ENCODE measurements at regions not wholly inside any gene's neighbourhood (a gene's known extent, or its start where the extent isn't known, plus 50 kb on each side); places are given as distances from the start of the nearest gene placed in this dataset.

- no peaks in the 10 kb centered on the region for H3K27me3 ChIP-seq (ENCODE audit: control insufficient read depth in 4 of 4, insufficient read depth in 4 of 4, low read length in 3 of 4)
- H3K4me3 ChIP-seq (ENCODE audit: low read depth in 1 of 3, low read length in 3 of 3): no peak overlapping the region
- no peaks in the 10 kb centered on the region for H3K36me3 ChIP-seq (ENCODE audit: control insufficient read depth in 4 of 4, insufficient read depth in 3 of 4, low read depth in 1 of 4, low read length in 3 of 4)
- H3K4me1 ChIP-seq (ENCODE audit: control insufficient read depth in 4 of 4, insufficient read depth in 4 of 4, low read length in 3 of 4): peaks cover 0 to 9% (median 2%) of the 10 kb centered on the region in 4 donors
- H3K27ac ChIP-seq (ENCODE audit: low read depth in 1 of 2, low read length in 2 of 2): no peak overlapping the region
- 90% methylated on average over 9 of the region's 9 CpGs for WGBS
- TF ChIP-seq TAF1 (conservative IDR thresholded peaks at IDR 0.05) (no peak), RAD21 (IDR thresholded peaks at IDR 0.05) (no peak), CTCF (IDR thresholded peaks at IDR 0.05; ENCODE audit: low read depth, low read length, missing input control) (no peak), REST (IDR thresholded peaks at IDR 0.05) (no peak), MAX (IDR thresholded peaks at IDR 0.05) (no peak), GABPA (IDR thresholded peaks at IDR 0.05 in 1 of 2, conservative IDR thresholded peaks at IDR 0.05 in 1 of 2) (no peak), EGR1 (IDR thresholded peaks at IDR 0.05; ENCODE audit: low read depth in 2 of 2) (no peak), HNF4G (IDR thresholded peaks at IDR 0.05) (no peak), NR2F2 (IDR thresholded peaks at IDR 0.05) (no peak), FOXA2 (IDR thresholded peaks at IDR 0.05) (no peak)
- TF ChIP-seq, protein P1, sequence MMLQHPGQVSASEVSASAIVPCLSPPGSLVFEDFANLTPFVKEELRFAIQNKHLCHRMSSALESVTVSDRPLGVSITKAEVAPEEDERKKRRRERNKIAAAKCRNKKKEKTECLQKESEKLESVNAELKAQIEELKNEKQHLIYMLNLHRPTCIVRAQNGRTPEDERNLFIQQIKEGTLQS (IDR thresholded peaks at IDR 0.05): no peak
- H3K9ac ChIP-seq (ENCODE audit: low read depth in 1 of 2, low read length in 2 of 2): no peak overlapping the region
- no peaks in the 10 kb centered on the region for H3K9me3 ChIP-seq (ENCODE audit: control insufficient read depth in 4 of 4, low read length in 3 of 4)
- no peak for DNase-seq (ENCODE audit: low spot score)
These were observed 138.2 kb downstream of the NSG2 start for GRCh38 chr5:174183701-174184100.

DNA sequence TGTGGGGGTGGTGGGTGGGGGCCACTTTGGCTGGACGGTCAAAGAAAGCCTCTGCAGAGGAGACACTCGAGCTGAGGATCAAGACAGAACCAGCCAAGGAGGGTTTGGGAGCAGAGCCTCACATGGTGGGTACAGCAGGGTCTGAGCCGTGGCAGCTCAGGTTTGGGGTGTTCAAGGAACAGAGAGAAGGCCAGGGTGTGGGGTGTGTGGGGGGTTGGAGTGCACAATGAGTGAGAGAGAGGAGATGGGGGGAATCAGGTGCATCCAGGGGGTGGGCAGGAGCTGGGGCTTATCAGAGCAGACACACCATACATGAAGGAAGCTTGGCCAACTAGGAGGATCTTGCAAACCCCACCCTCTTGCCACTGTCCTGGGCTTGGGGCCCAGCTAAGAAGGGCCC is 140.0 kb downstream of the NSG2 start:
- H3K36me3 ChIP-seq (ENCODE audit: control insufficient read depth in 4 of 4, insufficient read depth in 3 of 4, low read depth in 1 of 4, low read length in 3 of 4): no peaks in the 10 kb centered on the region
- H3K4me3 ChIP-seq (ENCODE audit: low read depth in 1 of 3, low read length in 3 of 3): no peak overlapping the region
- DNase-seq (ENCODE audit: low spot score): no peak
- H3K4me1 ChIP-seq (ENCODE audit: control insufficient read depth in 4 of 4, insufficient read depth in 4 of 4, low read length in 3 of 4): peaks cover 5 to 25% (median 19%) of the 10 kb centered on the region in 4 donors
- H3K9ac ChIP-seq (ENCODE audit: low read depth in 1 of 2, low read length in 2 of 2): no peak overlapping the region
- no peak overlapping the region for H3K27ac ChIP-seq (ENCODE audit: low read depth in 1 of 2, low read length in 2 of 2)
- WGBS: 93% methylated on average over 3 of the region's 3 CpGs
- no peaks in the 10 kb centered on the region for H3K9me3 ChIP-seq (ENCODE audit: control insufficient read depth in 4 of 4, low read length in 3 of 4)
- no peak for TF ChIP-seq EGR1 (IDR thresholded peaks at IDR 0.05; ENCODE audit: low read depth in 2 of 2)
- TF ChIP-seq REST (IDR thresholded peaks at IDR 0.05): no peak
- TF ChIP-seq HNF4G (IDR thresholded peaks at IDR 0.05): no peak
- TF ChIP-seq MAX (IDR thresholded peaks at IDR 0.05): no peak
- TF ChIP-seq NR2F2 (IDR thresholded peaks at IDR 0.05): no peak
- TF ChIP-seq RAD21 (IDR thresholded peaks at IDR 0.05): no peak
- TF ChIP-seq, protein P2, sequence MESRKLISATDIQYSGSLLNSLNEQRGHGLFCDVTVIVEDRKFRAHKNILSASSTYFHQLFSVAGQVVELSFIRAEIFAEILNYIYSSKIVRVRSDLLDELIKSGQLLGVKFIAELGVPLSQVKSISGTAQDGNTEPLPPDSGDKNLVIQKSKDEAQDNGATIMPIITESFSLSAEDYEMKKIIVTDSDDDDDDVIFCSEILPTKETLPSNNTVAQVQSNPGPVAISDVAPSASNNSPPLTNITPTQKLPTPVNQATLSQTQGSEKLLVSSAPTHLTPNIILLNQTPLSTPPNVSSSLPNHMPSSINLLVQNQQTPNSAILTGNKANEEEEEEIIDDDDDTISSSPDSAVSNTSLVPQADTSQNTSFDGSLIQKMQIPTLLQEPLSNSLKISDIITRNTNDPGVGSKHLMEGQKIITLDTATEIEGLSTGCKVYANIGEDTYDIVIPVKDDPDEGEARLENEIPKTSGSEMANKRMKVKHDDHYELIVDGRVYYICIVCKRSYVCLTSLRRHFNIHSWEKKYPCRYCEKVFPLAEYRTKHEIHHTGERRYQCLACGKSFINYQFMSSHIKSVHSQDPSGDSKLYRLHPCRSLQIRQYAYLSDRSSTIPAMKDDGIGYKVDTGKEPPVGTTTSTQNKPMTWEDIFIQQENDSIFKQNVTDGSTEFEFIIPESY (IDR thresholded peaks at IDR 0.05): no peak
- no peak for TF ChIP-seq GABPA (IDR thresholded peaks at IDR 0.05 in 1 of 2, conservative IDR thresholded peaks at IDR 0.05 in 1 of 2)
- TF ChIP-seq TAF1 (conservative IDR thresholded peaks at IDR 0.05): no peak
- no peak for TF ChIP-seq FOXA1 (IDR thresholded peaks at IDR 0.05)
- TF ChIP-seq JUND (IDR thresholded peaks at IDR 0.05): no peak
- TF ChIP-seq, protein P1 (IDR thresholded peaks at IDR 0.05): no peak
- TF ChIP-seq YY1 (IDR thresholded peaks at IDR 0.05): no peak
- TF ChIP-seq SP1 (IDR thresholded peaks at IDR 0.05): no peak
- no peak for TF ChIP-seq FOXA2 (IDR thresholded peaks at IDR 0.05)
- no peak for TF ChIP-seq RXRA (IDR thresholded peaks at IDR 0.05)
- no peaks in the 10 kb centered on the region for H3K27me3 ChIP-seq (ENCODE audit: control insufficient read depth in 4 of 4, insufficient read depth in 4 of 4, low read length in 3 of 4)
